GM21717 (cell line): ENCODE measurements at regions not wholly inside any gene's neighbourhood (a gene's known extent, or its start where the extent isn't known, plus 50 kb on each side); places are given as distances from the start of the nearest gene placed in this dataset.

Source experiments
- ATAC-seq: cut with Tn5 transposase; IDR thresholded peaks from one replicate; pipeline ENCODE4 v1.9.1; 2021; ENCODE audit warnings: mild to moderate bottlenecking, moderate library complexity; ENCODE audit not compliant: unreplicated experiment

DNA sequence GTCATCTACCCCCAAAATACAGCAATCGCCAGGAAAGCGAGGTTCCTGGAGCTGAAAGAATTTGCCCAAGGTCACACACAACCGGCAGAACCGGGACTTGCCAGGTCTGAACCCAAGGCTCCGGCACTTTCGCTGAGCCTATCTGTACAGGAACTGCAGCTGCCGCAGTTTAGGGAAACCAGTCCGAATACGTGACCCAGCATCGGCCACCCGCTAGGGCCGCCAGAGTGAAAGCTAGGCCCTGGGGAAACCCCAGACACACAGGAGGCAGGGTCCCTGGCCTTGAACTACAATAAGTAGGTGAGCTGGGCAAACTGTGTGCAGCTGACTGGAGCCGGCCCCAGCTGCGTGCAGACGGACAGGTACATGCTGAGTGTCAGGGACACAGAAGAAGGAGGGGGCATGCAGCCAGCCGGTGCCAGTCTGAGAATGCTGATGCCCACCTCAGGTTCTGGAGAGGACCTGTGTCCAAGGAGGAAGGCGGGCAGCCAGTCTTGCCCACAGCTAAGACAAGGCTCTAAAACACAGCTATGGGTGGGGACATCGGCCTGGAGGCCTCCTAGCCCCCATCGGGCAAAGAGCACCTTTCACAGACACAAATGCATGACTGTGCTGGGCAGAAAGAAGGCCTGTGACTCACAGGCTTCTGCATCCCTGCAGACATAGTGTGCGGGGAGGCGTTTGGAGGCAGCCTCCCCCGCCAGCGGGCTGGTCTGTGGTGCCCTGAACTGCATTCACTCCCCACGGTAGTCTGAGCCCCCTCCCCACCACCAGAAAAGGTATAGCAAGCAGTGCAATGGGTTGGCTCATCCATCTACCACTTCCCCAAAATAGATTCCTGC, 107.4 kb upstream of the ID2 start:
- ATAC-seq = peak; percentile 63

DNA sequence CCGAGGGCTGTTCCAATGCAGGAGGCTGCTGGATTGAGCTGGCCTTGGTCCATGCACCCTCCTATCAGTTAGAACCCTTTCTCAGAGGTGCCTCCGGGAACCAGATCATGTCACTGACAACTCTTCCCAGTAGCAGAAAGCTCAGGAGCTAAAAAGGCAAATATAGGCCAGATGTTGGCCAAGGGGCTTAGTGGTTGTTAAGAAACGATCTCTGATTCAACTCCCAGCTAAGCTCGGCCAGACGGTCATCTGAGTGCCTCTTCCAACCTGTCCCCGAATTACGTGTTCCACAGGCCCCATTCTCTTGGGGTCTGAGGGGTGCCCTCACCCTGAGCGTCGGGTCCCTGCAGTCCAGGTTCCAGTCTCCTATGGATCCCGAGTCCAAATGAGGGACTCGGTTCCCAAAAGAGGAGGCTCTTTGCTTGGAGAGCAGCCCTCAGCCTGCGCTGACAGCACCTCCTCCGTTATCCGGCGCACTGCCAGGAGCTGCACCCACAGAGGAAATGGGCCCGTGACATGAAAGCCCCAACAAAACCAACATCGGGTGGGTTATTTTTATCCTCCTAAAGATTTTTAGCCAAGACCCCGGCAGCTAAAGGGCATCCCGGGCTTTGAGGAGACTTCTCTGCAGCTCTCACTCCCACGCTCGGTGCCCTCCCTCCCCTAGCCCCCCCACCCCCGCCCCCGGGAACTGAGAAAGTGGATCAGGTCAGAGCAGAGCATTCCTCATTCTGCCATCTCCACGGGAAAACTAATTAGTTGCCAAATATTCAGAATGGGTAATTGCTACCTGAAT, 106.6 kb upstream of the ID2 start:
- peak; percentile 36 for ATAC-seq

DNA sequence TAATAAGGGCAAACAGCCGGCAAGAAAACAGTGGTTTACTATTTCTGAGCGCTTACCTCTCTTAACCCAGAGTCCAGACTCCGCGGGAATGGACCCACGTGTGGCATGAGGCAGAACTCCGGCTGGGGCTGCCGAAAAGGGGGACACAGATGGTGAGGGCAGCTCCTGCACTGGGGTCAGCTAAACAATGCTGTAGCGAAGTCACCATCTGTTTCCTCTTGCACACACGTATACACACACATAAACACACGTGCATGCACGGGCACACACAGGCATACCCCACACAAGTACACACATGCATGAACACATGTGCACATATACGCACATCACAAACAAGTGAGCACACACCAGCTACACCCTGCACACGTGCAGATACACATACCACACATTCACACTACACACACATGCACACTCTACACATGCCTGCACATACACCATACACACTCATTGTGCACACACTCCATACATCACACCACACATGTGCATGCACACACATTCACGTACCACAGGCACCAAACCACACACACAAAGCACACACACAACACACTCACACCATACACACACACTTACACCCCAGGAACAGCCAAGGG, 105.9 kb upstream of the ID2 start:
- ATAC-seq = no peak

DNA sequence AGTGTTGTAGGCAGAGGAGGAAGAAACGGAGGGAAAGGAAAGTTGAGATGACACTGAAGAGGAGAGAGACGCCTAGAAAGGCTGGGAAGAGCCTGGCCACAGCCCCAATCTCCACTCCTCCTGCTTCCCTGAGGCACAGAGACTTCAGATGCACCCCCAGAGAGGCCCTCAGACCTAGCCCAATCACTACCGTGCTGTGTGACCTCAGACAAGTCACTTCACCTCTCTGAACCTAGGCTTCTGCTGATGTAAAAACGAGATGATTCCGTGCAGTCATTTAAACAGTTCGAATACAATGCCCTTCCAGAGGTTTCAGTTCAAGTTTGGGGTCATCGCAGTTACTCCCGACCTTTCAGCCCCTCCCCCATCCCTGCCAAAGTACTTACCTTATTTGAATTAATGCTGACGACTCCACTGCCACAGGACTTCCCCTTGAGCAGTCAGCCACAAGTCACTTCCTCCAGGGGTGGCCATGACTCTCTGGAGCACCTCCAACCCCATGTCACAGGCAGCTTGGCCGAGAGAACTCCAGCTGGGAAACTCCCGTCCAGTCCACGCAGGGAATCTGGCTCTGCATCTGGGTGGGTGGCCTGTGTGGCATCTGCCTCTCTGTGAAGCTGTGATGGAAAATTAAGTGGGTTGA, 105.2 kb upstream of the ID2 start:
- ATAC-seq = peak; percentile 35

DNA sequence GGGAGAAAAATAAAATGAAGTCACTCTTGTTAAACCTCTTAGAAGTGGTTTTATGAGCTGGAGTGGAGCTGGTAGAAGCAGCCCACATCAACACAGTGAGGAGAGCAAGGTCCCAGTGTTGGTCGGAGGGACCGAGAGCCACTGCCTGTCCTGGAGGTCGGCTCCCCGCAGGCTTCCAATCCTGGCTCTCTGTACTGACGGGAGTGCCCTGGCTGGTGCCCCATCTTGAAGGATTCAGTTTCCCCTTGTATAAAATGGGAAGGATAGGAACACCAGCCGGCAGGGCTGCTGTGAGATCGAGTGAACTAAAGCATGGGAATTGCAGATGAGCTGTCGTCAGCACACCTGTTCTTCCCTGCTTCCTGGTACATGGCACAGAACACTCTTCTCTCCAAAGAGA, 104.3 kb upstream of the ID2 start:
- no peak for ATAC-seq

DNA sequence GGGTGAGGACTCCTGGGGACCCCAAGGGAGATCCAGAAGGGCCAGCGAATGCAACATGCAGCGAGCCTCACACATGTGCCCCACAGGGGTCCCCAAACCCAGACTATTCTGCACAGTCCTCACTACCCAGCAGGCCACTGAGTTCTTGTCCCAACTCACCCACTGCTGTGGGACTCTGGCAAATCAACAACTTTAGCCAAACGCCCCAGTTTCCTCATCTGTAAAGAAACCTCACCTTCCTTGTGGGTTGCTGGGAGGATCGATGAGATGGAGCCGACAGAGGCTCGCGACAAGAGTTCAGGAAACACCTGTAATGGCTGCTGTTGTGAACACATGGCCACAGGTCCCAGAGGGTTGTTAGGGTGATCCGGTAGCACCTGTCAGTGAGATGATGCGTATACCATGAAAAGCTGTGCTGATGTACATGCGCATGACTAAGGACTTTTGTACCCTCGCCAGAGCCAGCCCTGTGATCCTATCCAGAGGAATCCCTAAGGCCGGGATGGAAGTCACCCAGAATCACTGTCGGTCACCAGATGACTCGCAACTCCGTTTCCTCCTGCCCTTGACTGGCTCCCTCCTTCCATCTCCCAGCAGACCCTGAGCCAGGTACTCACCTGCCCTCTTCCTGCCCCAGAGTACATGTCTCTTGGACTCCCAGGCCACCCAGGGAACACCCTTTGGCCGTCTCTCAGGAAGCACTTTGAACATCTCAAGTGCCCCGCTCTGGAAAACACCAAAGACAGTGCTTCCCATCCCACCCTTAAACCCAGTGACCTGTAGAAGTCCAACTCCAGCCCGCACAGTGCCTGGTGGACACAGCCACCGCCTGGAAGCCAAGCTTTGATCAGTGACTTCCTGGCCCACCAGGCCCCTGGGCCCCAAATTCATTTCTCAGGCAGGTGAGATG, 103.3 kb upstream of the ID2 start:
- no peak for ATAC-seq

DNA sequence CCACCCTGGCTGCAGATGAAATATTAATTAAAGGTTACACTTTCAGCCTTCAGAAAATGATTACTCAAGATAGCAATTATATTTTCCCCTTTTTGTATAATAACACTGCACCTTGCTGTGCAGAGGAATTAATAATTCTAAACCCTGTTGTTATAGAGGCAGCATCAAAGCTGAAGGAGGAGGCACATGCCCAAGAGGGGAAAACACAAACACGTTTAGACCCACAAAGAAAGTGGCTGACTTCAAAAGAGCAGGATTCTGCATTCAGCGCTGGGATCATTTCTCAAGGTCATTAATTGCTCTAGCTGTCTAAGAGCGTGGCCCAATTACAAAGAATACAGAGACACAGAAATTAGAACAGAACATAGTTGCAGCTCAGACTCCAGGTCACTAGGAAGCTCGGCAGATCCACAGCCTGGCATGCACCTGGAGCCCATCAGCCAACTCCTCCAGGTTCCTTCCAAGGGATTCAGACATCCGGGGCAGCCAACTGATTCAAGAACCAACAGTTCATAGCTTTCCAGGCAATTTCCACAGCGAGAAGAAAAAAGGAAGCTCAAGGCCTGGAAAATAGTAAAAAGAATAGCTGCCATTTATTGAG, 102.3 kb upstream of the ID2 start:
- no peak for ATAC-seq

DNA sequence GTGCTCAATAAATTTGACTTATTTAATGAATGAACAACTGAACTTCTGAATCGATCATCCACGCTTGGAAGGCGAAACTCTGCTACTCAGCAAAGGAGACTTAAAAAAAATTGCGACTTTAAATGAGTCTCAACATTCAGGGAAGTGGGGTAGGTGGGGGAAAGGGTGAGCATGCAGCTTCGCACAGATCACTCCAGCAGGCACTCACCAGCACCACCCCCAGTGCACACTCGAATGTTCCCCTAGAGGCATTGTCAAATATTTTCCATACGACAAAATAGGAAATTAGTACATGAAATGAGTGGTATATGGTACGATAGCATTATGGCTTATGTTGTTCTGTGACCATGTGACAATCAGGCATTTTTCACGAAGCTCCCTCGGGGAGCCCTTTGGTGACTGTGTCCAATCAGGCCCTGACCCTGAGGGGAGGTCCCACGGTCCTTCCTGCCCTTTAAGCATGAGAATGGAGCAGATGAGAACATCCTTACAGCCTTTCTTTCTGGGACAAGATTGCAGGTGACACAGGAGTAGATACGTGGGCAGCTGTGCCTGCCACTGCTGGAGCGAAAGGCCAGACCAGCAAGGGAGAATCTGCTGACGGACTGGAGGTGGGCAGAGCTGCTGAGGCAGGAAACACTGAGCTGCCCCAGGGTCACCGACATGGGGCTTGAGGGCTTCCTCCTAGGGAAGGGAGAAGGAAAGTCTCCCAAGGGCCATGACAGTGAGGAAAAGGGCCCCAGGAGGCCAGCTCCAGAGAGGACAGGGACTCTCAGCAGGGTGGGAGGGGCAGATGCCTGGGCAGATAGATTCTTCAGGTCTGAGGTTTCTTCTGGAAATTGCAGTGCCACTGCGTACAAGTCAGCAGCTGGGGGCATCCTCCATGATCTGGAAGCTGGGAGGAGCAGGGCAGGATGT, 101.3 kb upstream of the ID2 start:
- no peak for ATAC-seq

DNA sequence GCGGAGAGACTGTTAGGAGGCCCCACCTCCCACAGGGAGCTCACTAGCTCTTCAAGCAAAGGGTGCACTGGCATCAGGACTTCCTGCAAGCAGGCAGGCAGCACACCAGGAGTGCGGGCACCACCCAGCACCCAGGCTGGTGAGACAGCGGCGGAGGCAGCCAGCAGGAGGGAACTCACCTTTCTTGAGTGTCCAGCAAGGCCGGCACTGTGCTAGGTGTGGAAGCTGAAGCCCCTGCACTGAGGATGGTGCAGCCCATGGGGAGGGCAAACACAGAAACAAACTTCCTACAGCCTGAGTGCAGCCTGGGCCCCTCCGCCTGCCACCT, 100.7 kb upstream of the ID2 start:
- no peak for ATAC-seq

DNA sequence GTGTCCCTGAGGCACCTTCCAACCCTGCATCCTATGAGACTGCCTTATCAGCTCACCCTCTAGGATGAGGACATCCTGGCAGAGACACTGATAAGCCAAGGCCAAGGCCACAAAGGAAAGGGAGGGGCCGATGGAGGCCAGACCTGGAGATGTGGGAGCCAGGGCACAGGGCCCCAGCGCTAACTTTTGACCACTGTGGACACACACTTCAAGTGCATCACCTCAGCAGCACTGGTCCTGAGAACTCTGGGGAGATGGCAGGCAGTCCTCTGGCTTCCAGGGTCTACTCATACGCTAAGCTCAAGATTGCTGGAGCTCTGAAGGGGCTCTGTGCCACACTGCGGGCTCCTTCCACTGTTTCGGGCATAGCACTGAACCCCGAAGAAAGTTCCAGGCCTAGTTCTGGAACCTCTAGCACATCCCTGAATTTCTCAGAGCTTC, 100.2 kb upstream of the ID2 start:
- no peak for ATAC-seq

DNA sequence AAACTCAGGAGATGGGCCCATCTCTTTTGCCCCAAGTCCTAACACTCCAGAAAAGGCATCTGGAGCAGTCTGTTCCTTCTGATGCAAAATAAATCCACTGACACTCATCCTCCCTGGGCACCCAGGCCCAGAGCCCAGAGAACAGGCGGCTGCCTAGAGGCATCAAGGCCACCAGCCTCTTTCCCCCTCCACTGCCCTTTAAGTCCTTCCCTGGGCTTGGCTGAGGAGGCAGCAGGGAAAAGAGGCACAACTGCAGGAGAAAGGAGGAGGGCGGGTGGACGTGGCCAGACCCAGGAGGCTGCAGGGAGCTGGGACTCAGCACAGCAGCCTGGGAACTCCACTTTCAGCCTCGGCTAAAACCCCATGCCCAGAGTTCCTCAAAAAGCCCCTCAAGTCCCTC, 99.7 kb upstream of the ID2 start:
- ATAC-seq = no peak

DNA sequence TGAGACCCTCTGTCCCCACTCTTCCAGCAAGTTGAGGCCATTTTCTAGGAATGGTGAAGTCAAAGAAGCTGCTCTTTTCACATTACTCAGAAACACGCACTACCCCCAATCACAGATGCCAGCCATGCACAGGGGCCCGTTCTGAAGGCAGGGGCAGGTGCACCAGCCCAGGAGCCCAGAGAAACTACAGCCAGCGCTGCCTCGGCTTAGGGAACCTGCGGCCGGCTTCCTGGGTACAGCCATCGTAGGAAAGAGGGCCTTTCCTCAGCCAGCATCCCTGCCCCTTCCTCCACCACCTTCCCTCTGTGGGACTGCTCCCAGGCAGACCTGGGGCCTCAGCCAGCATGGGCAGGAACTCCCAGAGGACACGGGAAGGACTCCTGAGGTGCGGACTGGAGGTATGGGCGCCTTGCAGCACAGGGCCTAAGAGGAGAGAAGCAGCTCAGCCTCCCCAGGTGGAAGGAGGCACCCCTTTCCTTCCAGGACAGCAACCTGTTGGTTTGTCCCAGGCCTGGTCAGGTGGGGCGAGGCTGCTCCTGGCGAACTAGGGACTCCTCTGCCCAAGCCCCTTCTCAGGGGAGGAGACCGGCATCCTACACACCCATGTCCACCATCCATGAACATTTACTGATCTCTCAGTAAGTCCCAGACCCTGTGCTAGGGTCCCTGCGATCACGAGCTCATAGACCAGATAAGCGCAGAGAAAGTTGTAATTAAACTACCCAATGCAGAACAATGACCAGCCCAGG, 99.0 kb upstream of the ID2 start:
- ATAC-seq = no peak

DNA sequence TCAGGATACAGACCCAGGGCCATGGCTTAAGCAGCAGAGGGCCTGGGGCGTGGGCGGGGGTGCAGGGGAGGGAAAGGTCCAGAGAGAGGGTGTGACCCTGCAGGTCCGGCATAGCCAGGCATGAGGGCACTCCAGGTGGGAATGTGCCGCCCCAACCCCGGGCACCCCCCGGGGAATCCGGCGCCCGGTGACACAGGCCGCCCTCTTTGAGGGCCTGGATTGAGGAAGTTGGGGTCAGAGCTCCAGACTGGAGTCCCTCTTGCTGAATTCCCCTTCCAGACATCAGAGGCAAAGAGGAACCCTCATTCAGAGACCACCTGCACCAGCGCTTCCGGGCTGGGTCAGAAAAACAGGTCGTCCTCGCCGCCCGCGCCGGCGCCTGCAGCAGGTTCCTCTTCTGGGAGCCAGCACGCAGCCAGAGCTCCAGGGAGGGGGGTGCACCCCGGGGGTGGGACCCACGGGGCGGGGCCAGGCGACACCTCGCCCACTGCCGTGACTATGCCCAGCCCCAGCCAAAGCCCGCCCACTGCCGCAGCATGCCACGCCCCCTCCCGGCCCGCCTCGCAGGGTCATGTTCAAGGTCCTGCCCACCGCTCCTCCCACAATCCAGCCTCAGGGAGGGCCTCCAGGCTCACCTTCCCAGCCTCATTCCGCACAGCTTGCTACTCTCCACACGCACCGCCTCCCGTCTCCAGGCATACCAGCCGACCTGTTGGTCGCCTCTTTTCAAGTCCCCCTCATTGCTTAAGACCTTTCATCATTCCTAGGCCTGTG, 98.3 kb upstream of the ID2 start:
- peak; percentile 86 for ATAC-seq

DNA sequence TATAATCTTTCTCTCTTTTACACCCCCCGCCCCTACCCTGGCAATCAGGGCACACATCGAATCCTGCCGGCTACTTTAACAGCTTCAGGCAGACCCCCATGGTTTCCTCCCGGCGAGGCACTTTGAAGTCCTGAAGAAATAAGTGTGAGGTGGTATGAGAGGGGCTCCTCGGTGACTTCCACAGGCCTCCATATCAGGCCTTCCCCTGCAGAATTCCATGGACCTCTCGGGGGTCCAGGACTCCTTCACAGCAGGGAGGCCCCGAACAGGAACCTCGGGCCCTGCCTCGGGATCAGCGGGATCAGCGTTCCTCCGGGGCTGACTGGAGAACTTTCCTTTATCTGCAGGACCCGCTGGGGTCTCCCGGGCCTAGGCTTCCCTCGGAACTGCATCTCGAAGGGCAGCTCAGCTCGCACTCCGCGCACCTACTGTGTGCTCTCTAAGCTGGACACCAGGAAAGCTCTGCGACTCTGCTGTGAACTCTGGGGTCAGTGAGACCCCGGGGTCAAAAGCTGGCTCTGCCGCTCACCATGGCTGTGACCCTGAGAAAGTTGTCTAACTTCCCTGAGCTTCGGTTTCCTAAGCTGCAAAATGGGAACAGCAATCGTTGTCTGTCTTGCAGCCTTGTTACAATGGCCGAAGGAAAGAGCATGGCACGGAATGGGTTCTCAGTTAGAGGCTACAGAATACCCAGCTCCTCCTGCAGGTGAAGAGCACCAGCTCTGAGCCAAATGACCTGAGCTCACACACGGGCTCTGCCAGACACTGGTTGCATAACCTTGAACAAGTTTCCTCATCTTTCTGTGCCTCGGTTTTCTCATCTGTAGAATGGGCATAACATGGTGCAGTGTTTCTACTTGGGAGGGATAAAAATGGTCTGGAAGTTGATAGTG, 97.4 kb upstream of the ID2 start:
- no peak for ATAC-seq

DNA sequence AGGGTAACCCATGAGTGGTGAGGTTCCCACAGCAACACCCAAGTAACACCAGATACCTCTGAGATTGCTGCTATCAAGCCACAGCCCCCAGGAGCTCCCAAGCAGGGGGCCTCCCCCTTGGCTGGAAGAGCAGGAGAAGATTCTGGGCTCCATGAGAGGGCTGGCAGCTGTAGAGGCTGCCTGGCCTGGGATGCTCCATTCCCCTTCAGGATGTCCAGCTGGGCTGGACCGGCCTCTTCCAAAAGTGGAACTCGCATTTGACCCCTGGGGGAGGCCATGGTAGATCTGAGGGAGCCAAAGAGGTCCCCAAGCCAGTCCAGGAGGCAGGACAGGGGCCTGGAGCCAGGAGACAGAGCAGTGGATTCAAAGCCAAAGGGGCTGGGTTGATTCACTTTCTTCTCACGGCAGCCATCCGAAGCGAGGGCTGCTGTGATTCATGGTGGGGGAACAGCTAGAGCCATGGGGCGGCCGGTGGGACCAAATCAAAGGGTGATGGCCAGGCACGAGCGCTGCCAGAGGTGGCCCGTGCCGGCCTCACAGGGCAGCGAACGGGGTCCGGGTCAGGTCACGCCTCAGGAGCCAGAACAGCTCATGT, 95.3 kb upstream of the ID2 start:
- no peak for ATAC-seq

DNA sequence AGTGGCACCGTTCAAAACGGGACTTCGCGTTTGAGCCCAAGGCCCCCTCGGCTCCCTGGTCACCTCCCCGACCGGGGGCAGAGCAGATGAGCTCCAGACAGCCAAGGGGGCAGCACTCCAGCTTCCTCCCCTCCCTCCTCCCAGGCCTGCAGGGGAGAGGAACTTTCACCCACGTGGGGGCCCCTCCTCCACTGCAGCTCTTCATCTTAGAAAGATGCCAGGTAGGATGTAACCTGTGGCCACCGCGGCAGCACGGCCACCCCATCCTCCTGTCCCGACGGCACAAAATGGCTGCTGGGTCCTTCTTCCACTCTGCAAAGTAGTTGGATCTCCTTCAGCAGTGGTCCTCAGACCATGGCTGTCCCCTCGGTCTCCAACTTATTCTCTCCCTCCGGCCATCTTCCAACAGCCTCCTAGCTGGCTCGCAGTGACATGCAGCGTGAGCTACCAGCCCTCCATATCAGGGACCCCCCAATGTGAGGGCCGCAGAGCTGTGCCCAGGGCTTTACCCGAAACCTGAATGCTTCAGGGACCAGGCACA, 94.5 kb upstream of the ID2 start:
- ATAC-seq = no peak
